HG02970 (cell line): ENCODE measurements at regions not wholly inside any gene's neighbourhood (a gene's known extent, or its start where the extent isn't known, plus 50 kb on each side); places are given as distances from the start of the nearest gene placed in this dataset.
"Not testable (repeated sequence)": the region's sequence is repeated elsewhere in the genome, so short reads cannot be mapped to it uniquely, and the experiment has no call there.

Experiments used
- ATAC-seq: cut with Tn5 transposase; IDR thresholded peaks from one replicate; pipeline ENCODE4 v1.9.1; 2021; ENCODE audit warnings: mild to moderate bottlenecking, moderate library complexity, moderate number of reproducible peaks; ENCODE audit not compliant: unreplicated experiment, low FRiP score

DNA sequence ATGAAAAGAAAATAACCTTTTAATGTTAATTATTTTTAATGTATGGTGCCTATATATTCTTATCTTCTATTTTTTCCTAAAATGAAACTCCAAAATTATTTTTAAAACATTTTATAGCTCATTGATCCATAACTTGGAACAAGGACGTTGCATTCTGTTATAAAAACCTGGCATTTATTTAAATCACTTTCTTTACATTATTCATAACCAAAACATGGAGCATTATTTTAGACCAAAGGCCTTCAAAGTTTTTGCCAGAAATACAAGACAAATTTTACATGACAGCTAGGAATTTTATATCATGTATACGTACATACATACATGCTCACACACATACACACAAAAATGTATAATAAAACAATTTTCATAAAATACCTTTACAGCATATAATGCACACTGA lies 259.8 kb downstream of the QDPR start:
- ATAC-seq = no peak

DNA sequence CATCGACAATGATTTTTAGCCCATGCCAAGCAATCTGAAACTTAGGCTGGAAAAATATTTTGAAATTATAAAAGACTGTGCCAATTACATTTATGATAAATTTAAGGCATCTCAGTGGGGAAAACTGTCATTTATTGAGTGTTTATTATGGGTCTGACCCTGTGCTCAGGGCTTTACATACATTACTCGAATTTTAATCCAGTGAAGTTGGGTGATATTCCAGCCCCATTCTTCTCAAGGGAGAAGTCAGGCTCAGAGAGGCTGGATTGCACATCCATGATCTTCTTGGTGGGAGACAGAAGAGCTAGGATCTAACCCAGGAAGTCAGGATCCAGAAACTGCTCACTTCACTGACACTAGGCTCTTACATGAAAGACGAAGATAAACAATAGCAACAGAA lies 260.8 kb downstream of the QDPR start:
- no peak for ATAC-seq

DNA sequence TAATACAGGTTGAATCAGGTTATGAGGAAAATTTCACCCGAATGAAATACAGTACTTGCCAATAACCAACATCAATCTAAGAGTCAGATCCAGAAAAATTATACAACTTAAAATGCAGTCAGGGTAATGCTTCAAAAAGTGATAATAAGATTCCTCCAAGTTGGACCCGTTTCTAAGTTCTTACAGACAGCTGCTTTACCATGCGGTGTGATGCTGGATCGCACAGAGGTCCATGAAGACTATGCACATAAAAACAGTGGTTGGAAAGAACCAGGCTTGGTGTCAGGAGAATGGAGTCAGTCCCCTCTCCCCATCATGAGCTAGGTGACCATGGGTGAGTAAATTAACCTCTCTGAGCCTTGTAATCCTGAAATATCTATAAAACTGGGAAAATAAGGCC lies 261.3 kb downstream of the QDPR start:
- no peak for ATAC-seq

DNA sequence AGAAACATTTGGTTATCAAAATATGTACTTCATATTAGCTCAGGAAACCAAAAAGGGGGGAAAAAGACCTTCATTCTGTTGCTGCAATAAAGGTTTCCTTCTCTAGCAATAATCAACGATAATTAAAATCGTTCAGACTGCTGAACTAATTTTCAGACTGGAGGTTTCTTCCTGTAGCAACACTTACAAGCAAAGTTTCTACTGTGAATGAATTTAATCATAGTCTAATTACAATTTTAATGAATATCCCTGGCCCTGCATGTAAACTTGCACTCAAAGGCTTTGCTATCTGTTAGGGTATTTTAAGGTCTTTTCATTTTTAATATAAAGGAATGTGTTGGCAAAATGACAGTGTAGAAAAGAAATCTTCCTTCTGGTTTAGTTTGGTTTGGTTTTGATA lies 265.2 kb downstream of the QDPR start:
- no peak for ATAC-seq

DNA sequence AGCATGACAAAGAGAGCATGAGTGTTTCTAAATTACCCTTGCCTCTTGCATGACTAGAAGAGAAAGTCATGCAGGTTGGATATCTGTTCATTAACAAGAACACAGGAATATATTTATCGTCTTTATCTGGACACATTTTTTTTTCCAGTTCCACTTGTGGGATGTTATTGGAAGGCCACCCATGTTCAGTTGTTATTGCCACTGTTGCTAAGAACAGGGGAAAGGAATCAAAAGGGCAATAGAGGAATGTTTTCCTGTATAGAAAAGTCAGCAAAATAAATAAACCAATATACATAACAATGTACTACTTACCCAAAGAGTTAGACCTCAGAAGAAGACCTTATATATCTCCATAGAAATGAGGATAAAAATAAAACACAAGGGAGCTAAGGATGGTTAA lies 270.1 kb downstream of the QDPR start:
- no peak for ATAC-seq

DNA sequence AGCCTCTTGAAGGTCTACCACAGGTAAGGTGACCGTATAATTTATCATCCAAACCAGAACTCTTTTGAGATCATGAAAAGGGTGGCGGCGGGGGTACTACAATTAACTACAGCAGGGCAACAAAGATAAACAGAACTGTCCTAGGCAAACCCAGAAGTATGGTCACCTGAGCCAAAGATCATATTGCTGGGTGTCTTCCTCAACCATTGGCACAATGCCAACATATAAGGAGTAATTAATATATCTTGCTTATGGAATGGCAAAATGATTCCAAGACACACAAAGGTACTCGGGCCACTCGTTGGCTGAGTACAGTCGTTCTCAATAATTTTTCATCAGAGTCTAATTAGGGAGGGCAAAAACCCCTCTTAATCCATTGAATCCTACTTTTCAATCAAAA lies 273.3 kb downstream of the QDPR start:
- ATAC-seq = no peak

DNA sequence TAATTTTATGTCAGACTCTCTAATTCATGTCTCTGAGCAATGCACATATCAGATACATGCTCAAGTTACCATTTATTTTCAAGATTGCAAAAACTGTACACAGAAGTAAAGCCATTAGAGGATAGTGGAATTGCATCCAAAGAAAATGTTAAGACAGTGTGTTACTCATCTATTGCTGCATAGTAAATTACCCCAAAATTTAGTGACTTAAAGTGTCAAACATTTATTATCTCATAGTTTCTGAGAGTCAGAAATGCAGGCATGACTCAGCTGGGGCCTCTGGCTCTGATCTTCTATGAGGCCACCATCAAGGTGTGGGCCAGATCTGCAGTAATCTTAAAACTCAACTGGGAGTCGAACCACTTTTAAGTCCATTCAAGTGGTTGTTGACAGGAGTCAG lies 275.2 kb downstream of the QDPR start:
- no peak for ATAC-seq

DNA sequence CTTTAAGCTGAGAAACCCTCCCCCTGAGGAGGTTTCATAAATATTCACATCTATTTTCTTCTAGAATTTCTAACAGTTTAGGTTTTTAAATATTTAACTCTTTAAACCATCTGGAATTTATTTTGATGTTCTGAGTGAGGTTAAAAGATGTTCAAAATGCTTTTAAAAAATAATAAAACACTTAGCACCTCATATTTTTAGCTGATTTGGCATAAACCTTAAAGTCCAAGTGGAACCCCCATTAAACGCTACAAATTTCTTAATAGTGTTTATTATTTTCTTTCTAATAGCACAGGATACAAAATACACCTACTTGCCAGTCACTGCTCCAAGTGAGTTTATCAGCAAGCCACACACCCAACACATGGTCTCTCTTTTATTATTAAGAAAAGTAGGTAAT lies 277.2 kb downstream of the QDPR start:
- ATAC-seq = no peak

DNA sequence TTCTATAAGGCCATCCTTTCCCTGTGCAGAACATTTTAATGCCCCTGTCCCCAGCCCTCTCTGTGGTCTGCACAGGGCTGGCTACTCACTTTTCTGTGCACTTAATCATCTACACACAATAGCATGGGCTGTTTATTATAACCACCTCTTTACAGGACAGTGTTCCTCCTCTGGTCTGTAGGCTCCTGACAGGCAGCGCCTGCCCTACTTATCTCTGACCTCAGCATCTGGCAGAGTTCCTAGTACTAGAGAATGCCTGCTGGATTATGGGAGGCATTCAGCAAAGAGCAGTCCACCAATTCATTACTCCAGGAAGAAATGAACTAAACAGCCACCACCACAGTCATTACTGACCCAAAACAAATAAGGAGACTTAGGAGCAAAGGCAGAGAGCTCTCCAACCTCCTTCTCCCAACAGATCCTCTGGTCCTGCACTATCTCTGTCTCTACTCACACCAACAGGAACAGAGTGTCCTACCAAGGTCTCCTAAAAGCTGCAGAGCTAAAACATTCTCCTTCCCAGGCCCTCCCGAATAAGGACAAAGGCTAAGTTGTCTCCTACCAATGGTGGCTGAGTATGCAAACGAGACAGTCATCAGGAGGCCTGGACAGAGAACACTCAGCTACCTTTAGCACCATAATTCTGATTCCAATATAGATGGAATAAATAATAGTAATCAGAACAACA lies 279.2 kb downstream of the QDPR start:
- no peak for ATAC-seq

DNA sequence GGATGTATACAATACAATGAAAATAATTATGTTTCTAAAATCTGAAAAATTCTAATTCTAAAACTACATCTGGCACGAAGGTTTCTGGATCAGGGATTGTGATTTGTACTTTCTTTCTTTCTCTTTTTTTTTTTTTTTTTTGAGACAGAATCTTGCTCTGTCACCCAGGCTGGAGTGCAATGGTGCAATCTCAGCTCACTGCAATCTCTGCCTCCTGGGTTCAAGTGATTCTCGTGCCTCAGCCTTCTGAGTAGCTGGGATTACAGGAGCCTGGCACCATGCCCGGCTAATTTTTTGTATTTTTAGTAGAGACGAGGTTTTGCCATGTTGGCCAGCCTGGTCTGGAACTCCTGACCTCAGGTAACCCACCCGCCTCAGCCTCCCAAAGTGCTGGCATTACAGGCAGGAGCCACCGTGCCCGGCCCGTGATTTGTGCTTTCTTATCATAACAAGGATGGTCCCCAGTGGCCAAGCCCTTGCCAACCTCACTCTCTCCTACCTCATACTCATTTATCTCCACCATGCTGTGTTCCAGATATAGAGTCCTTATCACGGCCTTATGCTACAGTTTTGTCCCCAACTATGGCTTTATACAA lies 279.9 kb downstream of the QDPR start:
- not testable (repeated sequence) for ATAC-seq

DNA sequence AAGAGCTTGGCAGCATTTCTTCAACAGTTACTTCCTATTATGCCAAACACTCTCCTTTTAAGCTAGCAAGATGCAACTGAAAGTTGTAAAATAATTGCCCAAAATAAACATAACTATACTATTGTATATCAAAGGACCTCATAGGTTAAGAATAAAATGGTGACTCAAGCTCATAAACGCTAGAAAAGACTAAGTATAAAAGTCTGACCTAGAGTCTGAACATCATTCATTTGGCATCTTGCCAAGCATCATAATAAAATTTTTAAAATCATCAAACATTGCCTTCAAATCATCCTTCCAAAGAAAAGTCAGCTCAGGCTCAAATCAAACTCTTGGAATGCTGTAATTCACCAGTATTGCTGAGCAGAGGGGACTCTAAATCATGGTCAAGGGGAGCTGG lies 281.2 kb downstream of the QDPR start:
- no peak for ATAC-seq

DNA sequence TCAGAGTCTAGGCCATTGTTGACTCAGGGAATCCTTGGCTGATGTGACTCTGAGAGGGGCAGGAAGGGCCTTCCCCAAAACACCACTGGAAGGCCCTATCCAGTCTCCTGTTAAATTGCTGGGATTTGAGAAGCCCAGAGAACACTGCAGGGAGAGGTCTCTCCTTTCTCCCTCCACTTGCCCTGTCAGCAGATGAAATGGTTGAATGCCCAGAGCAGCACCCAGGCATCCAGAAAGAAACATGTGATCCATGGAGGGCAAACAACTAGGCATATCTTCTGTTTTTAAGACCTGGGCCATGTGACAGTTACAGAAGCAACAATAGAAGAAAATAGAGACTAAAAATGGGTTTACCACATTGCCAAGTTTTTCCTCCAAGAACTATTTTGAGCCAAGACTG lies 291.1 kb downstream of the QDPR start:
- no peak for ATAC-seq

DNA sequence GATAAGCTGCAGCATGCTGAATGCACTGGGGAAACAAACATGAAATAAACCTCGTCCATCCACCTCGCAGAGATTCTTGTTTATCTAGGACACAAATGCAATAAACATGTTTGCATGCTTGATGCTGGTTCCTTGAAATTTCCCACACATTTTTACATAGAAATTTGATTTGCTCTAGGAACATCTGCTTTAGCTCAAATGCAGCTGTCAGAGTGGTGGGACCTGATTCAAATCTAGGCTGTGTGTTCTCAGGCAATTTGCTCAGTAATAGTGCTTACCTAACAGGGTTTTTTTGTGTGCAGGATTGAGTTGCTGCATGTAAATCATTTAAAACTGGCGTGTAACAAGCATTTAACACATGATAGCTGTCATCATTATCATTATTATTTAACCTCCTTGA lies 293.1 kb downstream of the QDPR start:
- no peak for ATAC-seq

DNA sequence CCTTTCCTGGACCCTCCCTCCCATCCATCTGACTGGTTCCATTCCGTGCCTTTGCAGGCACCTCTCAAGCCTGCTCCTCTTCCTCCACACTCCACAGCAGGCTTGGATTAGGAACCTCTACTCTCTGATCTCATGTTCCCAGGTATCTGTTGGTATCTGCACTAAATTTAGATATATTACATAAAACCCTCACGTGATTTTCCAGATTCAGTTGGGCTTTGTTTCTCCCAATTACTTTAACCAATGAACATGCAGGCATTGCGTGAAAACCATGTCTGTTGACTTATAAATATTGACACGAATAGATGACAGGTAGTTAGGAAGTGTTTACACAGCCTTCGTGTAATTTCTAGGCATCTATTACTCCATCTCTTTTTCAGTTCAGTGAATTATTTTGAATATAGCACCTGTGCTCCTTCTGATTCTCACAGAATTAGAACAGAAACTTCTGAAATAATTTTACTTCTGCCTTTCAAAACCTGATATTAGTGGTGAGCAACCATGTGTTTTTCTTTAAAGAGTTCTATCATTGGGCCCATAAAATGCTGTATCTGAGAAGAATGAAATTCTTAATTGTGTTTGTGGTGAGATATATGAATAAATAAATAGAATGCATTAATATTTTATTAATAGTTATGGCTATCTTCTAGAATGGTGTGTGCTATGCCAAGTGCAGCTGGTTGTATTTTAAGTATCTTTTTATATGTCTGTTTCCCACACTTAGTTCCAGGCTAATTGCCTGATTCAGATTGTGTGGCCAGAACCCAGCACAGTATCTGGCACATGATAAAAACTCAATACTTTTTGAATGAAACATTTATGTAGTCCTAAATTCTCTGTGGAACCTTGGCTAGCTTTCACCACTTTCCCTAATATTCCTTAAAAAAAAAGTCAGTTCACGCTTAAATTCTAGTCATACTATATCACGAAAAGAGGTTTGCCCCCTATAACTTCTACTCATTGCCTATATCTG lies 304.8 kb downstream of the QDPR start:
- no peak for ATAC-seq

DNA sequence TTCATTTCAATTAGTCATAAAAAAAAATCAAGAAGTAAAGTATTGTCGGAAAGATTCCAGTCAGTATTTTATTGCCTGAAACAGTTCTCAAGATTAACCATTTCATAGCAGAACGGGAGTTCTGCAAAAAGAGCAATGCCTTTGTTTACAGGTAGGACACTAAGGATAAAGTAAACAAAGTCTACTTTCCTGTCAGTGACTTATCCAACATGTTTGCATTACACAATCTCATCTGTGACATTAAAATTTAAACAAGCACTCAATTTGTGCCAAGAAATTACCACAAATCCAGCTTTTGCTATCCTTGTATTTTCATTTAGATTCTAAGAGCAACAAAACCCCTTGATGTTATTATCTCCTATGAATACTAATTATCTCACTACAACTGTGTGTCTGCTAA lies 306.5 kb upstream of the LDB2 start:
- no peak for ATAC-seq

DNA sequence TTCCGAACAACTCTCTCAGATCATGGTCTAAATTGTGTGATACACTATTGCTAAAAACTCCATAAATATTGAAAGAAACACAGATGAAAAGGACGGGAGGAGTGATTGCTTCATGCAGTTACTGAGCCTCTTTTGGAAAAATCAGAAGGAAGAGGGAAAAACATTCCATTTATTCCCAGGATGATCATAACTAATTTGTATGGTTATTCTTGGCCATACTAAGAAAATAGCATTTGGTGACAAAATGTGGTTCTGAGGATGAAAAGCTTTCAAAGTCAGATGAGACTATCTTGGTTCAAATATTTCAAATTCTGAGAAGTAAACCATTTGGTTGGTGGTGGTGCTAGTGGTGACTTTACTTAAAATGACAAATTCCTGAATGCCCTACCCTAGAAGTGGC lies 305.4 kb upstream of the LDB2 start:
- no peak for ATAC-seq

DNA sequence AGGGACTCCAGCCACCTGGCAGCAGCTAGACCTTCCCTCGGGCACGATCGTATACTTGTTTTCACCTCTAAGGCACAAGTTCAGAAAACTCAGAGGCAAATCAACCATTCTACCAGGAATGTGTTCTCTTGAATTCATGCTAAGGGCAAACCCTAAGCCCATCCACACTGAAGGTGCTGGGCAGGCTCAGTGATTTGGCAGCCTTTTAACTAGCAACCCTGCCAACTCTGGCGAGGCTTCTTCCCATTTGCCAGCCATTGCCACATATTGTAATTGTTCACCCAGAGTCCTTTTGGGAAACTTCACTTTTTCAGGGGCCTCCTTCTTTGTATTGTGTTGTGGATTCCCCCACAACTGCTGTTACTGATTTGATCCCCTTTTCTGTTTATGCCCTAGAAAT lies 298.6 kb upstream of the LDB2 start:
- no peak for ATAC-seq

DNA sequence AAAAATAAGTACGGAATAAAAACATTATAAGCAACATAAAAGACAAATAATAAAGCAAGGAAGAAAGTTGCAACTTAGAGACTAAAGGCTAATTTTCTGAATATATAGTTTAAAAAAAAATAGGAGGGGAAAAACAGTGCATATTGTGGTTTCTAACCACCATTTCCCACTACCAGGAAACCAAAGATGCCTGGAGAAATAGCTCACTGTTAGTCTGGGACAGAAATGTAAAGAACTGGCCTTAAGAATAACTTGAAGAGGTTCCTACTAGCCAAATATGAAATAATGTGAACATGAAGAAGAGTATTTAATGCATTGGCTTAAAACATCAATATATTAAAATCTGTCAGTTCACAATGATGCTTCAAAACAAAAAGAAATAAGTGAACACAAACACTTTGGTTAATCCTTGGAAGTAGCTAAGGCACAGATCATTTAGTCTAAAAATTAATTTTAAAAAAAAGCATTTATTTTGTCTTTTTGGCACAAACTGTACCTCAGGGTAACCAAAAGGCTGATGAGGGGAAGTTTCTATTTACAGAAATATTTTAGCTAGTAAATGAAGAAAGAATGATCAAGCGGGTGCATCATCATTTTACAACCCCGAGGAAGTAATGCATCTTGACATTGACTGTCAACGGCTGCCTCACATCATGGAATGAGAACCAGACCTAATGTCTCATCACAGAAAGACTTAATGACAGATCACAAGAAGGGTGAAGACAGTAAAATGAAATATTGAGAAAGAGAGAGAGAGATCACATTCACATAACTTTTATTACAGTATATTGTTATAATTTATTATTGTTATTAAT lies 297.2 kb upstream of the LDB2 start:
- no peak for ATAC-seq

DNA sequence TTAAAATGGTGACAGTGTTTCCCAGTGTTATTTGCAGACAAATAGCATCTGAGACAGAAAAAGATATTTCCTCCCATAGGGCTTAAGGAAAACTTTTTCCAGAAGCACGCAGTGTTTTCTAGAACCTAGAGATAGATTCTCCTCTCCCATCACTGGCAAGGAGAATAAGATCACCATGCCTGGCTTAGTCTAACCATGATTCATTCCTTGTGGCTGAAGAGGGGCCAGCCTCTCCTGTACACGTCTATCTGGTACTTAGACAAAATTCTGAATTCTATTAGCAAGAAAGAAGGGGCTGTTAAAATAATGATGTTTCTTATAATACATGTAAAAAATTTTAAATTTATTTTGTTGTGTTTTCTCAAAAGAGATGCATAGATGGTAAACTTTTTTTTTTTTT lies 296.1 kb upstream of the LDB2 start:
- no peak for ATAC-seq

DNA sequence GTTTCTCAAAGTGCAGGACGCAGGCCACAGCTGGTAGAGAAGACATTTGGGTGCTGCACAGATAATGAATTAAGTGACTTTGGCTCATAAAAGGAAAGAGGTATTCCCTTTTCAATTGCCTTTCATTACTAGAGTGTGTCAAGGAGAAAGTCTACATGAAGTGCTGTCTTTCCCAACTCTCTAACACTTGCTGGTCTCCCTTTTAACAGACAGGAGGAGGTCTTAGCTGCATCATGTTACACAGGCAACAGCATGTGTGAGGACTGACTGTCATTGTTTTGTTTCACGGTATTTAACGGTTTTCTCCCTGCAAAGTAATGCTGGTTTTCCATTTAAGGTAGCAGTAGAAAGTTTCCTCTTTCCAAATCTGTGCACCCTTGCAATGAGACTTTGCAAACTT lies 291.3 kb upstream of the LDB2 start:
- no peak for ATAC-seq

DNA sequence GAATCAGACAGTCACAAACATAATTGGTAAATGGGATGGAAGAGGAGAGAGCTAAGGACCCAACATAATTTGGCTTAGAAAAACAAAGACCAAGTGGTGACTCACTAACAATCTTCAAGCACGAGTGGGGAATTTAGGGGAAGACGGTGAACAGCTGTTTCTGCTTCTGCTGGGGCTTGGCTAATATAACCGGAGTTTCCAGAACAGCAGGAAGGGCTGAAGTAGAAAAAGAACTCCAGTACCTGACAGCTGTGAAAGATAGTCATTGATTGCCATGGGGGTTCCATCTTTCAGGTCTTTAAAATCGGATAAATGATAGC lies 290.9 kb upstream of the LDB2 start:
- ATAC-seq = no peak
